A673 (cell line): ENCODE measurements at regions not wholly inside any gene's neighbourhood (a gene's known extent, or its start where the extent isn't known, plus 50 kb on each side); places are given as distances from the start of the nearest gene placed in this dataset.

ENCODE experiments used
- BruUV-seq: library from RNA; stranded (reverse); fragments of 400-500 nt; replicated peaks from 2 replicates; lab custom pipeline; 2021; lab: Mats Ljungman, UMichigan
- CTCF ChIA-PET: fragments of 300-600 bp; sonication (Branson Sonifier 250); formaldehyde crosslinking; loops from one replicate; lab custom pipeline; 2022; ENCODE audit warnings: antibody characterized with exemption; lab: Charles Lee
- POLR2A ChIA-PET: fragments of 300-600 bp; sonication (Branson Sonifier 250); formaldehyde crosslinking; loops from one replicate; lab custom pipeline; 2022; ENCODE audit warnings: antibody characterized with exemption; ENCODE audit not compliant: low non-redundant PET; lab: Charles Lee
- DNase-seq: peaks from one replicate; pipeline ENCODE4 v3.0.0-alpha.2; 2015; ENCODE audit warnings: low spot score
- H3K27ac ChIP-seq: fragments of 200-600 bp; sonication (generic); 2 replicates; pipeline ENCODE4 v1.5.1; 2016; ENCODE audit warnings: mixed run types, low read depth, mild to moderate bottlenecking, mixed read lengths, antibody characterized with exemption, low read length; ENCODE audit not compliant: poor library complexity, severe bottlenecking
- H3K27me3 ChIP-seq: fragments of 200-600 bp; sonication (generic); replicated peaks from 2 replicates; pipeline ENCODE4 v1.6.1; 2017; ENCODE audit warnings: mixed run types, low read depth, mild to moderate bottlenecking, mixed read lengths, antibody characterized with exemption, low read length; ENCODE audit not compliant: insufficient read depth, poor library complexity
- H3K36me3 ChIP-seq: fragments of 200-600 bp; sonication (generic); 2 replicates; pipeline ENCODE4 v1.6.1; 2016; ENCODE audit warnings: mixed run types, mild to moderate bottlenecking, mixed read lengths, antibody characterized with exemption, low read length; ENCODE audit not compliant: insufficient read depth, poor library complexity, severe bottlenecking
- H3K4me1 ChIP-seq: fragments of 200-600 bp; sonication (generic); 2 replicates; pipeline ENCODE4 v1.6.1; 2017; ENCODE audit warnings: mixed run types, mild to moderate bottlenecking, mixed read lengths, antibody characterized with exemption, low read length; ENCODE audit not compliant: insufficient read depth, poor library complexity, severe bottlenecking
- H3K4me3 ChIP-seq: fragments of 200-600 bp; sonication (generic); 2 replicates; pipeline ENCODE4 v1.5.1; 2016; ENCODE audit warnings: low read depth, mixed run types, mild to moderate bottlenecking, mixed read lengths, low read length; ENCODE audit not compliant: poor library complexity, severe bottlenecking
- H3K9me3 ChIP-seq: fragments of 200-600 bp; sonication (generic); 2 replicates; pipeline ENCODE4 v1.6.1; 2016; ENCODE audit warnings: mixed run types, low read depth, mild to moderate bottlenecking, mixed read lengths, antibody characterized with exemption, low read length; ENCODE audit not compliant: poor library complexity, severe bottlenecking
- CTCF ChIP-seq: fragments of 300-800, 200-600 bp; sonication (generic); conservative IDR thresholded peaks from 2 replicates; pipeline ENCODE4 v1.5.1; 2017; ENCODE audit warnings: low read depth, mild to moderate bottlenecking, antibody characterized with exemption, low read length, moderate library complexity, mixed read lengths
- EZH2 ChIP-seq: fragments of 200-600 bp; sonication (generic); IDR thresholded peaks from 2 replicates; pipeline ENCODE4 v1.6.1; 2017; ENCODE audit warnings: borderline replicate concordance, low read depth, mild to moderate bottlenecking, mixed read lengths, antibody characterized with exemption, low read length; ENCODE audit not compliant: poor library complexity, severe bottlenecking
- intact Hi-C: fragments of 100-400 bp; cut with micrococcal nuclease; formaldehyde crosslinking; loops from one replicate; pipeline ENCODE4 v1.10.0; 2022; ENCODE audit not compliant: unreplicated experiment

- no peaks in the 10 kb centered on the region for H3K36me3 ChIP-seq
- no peak for DNase-seq
- no peaks in the 10 kb centered on the region for H3K27me3 ChIP-seq
- no peak overlapping the region for H3K27ac ChIP-seq
- TF ChIP-seq EZH2 (no peak), CTCF (no peak)
- POLR2A ChIA-PET = no interaction called here
- no TSS peak for BruUV-seq
- CTCF ChIA-PET = no interaction called here
- intact Hi-C loops = no loop called here
- H3K9me3 ChIP-seq = peaks cover 8% of the 10 kb centered on the region
- H3K4me3 ChIP-seq = no peak overlapping the region
- no peaks in the 10 kb centered on the region for H3K4me1 ChIP-seq
Measured at GRCh38 chr10:124333931-124334330, 84.8 kb downstream of the OAT start.

- Histone ChIP-seq H3K27ac (no peak overlapping the region), H3K9me3 (peaks cover 8% of the 10 kb centered on the region), H3K4me1 (no peaks in the 10 kb centered on the region), H3K4me3 (no peak overlapping the region), H3K36me3 (no peaks in the 10 kb centered on the region), H3K27me3 (no peaks in the 10 kb centered on the region)
- no peak for DNase-seq
- BruUV-seq = no TSS peak
- ChIA-PET CTCF (no interaction called here), POLR2A (no interaction called here)
- intact Hi-C loops = no loop called here
- TF ChIP-seq CTCF = no peak
- TF ChIP-seq EZH2 = no peak
Measured at GRCh38 chr10:124332426-124332825, 86.3 kb downstream of the OAT start.

DNA sequence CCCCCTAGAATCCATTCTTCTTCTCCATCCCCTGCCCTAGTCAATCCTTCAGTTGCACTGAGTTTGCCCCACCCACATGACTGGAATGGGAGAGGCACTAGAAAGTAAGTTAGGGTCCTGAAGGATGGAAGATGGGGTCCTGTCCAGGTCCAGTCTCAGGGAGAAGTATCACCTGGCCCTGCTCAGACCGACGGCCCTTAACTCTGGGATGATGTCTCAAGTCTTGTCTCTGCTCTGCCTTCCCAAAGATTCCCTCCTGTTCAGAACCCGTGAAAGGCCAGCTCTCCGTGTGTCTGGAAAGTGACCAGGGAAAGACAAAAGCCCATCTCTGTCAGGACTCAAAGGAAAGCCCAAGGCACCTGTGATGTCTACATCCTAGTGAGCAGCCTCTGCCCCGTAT is 88.8 kb downstream of the OAT start:
- ChIA-PET CTCF (no interaction called here), POLR2A (no interaction called here)
- no TSS peak for BruUV-seq
- no peak for DNase-seq
- peaks cover 5% of the 10 kb centered on the region for H3K9me3 ChIP-seq
- no peak overlapping the region for H3K27ac ChIP-seq
- no peaks in the 10 kb centered on the region for H3K27me3 ChIP-seq
- no peak overlapping the region for H3K4me3 ChIP-seq
- intact Hi-C loops = no loop called here
- H3K4me1 ChIP-seq = no peaks in the 10 kb centered on the region
- TF ChIP-seq CTCF (no peak), EZH2 (no peak)
- no peaks in the 10 kb centered on the region for H3K36me3 ChIP-seq
